Neural crest cell (in vitro differentiated cells): ENCODE measurements at regions not wholly inside any gene's neighbourhood (a gene's known extent, or its start where the extent isn't known, plus 50 kb on each side); places are given as distances from the start of the nearest gene placed in this dataset.
A peak's percentile ranks its signal among the peaks of the same experiment; 100 is the strongest.

Source experiments
- DNase-seq: peaks from one replicate; pipeline ENCODE4 v3.0.0; 2021; ENCODE audit warnings: low read depth, mixed read lengths, low spot score
- H3K27ac Mint-ChIP-seq: one replicate; pipeline ENCODE4 v1.8.0; 2021; ENCODE audit warnings: mild to moderate bottlenecking, mixed read lengths; ENCODE audit not compliant: unreplicated experiment
- H3K27me3 Mint-ChIP-seq: 2 replicates; pipeline ENCODE4 v1.8.0; 2021; ENCODE audit warnings: low read depth, mild to moderate bottlenecking, mixed read lengths
- H3K36me3 Mint-ChIP-seq: 2 replicates; pipeline ENCODE4 v1.8.0; 2021; ENCODE audit warnings: low read depth, mild to moderate bottlenecking, mixed read lengths
- H3K4me1 Mint-ChIP-seq: 2 replicates; pipeline ENCODE4 v1.8.0; 2021; ENCODE audit warnings: mixed read lengths
- H3K4me3 Mint-ChIP-seq: one replicate; pipeline ENCODE4 v1.8.0; 2021; ENCODE audit warnings: mild to moderate bottlenecking, mixed read lengths
- H3K9me3 Mint-ChIP-seq: 2 replicates; pipeline ENCODE4 v1.8.0; 2021; ENCODE audit warnings: mixed read lengths
- TF ChIP-seq, protein P1 (sequence below): fragments of 200-600 bp; sonication (generic); conservative IDR thresholded peaks from 2 replicates; pipeline ENCODE4 v1.5.0; 2021; ENCODE audit warnings: antibody characterized with exemption, mild to moderate bottlenecking

- Mint-ChIP-seq H3K4me1 (peaks cover 20% of the 10 kb centered on the region), H3K36me3 (no peaks in the 10 kb centered on the region), H3K9me3 (peaks cover 4% of the 10 kb centered on the region), H3K4me3 (no peak overlapping the region), H3K27me3 (peaks cover 26% of the 10 kb centered on the region), H3K27ac (no peak overlapping the region)
- no peak for DNase-seq
- TF ChIP-seq, protein P1, sequence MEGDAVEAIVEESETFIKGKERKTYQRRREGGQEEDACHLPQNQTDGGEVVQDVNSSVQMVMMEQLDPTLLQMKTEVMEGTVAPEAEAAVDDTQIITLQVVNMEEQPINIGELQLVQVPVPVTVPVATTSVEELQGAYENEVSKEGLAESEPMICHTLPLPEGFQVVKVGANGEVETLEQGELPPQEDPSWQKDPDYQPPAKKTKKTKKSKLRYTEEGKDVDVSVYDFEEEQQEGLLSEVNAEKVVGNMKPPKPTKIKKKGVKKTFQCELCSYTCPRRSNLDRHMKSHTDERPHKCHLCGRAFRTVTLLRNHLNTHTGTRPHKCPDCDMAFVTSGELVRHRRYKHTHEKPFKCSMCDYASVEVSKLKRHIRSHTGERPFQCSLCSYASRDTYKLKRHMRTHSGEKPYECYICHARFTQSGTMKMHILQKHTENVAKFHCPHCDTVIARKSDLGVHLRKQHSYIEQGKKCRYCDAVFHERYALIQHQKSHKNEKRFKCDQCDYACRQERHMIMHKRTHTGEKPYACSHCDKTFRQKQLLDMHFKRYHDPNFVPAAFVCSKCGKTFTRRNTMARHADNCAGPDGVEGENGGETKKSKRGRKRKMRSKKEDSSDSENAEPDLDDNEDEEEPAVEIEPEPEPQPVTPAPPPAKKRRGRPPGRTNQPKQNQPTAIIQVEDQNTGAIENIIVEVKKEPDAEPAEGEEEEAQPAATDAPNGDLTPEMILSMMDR, result no peak
These were observed 86.7 kb downstream of the FAM43A start for GRCh38 chr3:194772241-194773000.

DNA sequence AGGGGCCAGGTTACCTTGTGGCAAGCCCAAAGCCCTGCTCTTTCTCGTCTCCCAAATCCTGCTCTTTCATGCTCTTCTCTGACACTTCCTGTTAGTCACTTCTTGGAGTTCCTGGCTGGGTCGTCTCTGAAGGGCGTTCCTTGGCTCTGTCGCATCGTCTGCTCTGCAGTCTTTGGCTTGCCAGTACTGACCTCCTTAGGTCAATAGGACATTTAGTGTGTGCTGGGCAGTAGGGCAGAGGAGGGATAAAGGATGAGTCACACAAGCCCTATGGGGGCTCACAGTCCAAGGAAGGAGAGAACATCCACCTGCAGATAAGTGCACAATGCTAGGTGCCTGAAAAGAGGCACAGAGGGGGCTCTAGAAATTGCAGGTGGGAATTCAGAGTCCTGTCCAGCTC, 87.5 kb downstream of the FAM43A start:
- peaks cover 17% of the 10 kb centered on the region for H3K4me1 Mint-ChIP-seq
- peaks cover 30% of the 10 kb centered on the region for H3K27me3 Mint-ChIP-seq
- no peak for DNase-seq
- no peak overlapping the region for H3K4me3 Mint-ChIP-seq
- H3K9me3 Mint-ChIP-seq, result peaks cover 4% of the 10 kb centered on the region
- no peaks in the 10 kb centered on the region for H3K36me3 Mint-ChIP-seq
- TF ChIP-seq, protein P1, result no peak
- peak overlapping the region; percentile 2 for H3K27ac Mint-ChIP-seq

DNA sequence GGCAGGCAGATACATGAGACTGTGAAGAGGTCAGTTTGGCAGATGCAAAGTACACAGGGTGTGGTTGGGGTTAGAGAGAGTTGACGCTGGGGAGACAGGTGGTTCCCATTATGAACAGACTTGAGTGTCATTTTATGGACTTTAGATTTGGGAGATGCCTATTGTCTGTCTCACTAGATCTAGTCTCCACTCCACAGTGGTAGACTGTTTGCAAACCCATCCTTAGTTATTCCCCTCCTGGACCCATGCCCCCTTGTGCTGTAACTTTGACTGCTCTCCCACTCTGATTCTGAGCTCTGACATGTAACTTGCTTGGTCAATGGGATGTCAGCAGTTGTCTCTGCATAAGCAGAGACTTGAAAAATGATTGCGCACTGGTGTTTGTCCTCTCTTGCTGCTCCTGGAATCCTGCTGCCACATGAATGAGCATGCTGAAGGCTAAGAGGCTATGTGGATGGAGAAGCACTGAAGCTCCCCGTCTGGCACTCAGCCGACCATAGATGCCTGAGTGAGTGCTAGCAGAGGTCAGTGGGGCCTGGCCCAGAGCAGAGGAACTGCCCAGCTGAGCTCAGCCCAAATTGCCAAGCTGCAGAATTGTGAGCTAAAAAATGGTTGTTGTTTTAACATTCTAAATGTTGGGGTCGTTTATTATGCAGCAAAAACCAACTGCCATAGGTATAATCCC, 88.2 kb downstream of the FAM43A start:
- Mint-ChIP-seq H3K27ac (peak overlapping the region; percentile 2), H3K4me3 (no peak overlapping the region), H3K4me1 (peaks cover 10% of the 10 kb centered on the region), H3K36me3 (no peaks in the 10 kb centered on the region), H3K9me3 (peaks cover 2% of the 10 kb centered on the region), H3K27me3 (peaks cover 31% of the 10 kb centered on the region)
- no peak for DNase-seq
- TF ChIP-seq, protein P1, result no peak

GRCh38 chr3:194775266-194775665, 89.6 kb downstream of the FAM43A start:
- no peak for DNase-seq
- TF ChIP-seq, protein P1, result no peak
- Mint-ChIP-seq H3K27me3 (peaks cover 28% of the 10 kb centered on the region), H3K4me1 (no peaks in the 10 kb centered on the region), H3K36me3 (no peaks in the 10 kb centered on the region), H3K4me3 (no peak overlapping the region), H3K27ac (no peak overlapping the region), H3K9me3 (no peaks in the 10 kb centered on the region)

GRCh38 chr3:194775731-194776130, 90.0 kb downstream of the FAM43A start:
- Mint-ChIP-seq H3K9me3 (no peaks in the 10 kb centered on the region), H3K27me3 (peaks cover 28% of the 10 kb centered on the region), H3K36me3 (no peaks in the 10 kb centered on the region), H3K4me3 (no peak overlapping the region), H3K4me1 (no peaks in the 10 kb centered on the region), H3K27ac (no peak overlapping the region)
- DNase-seq, result no peak
- TF ChIP-seq, protein P1, result no peak
